Pancreas (tissue), 10 donors: ENCODE measurements at regions not wholly inside any gene's neighbourhood (a gene's known extent, or its start where the extent isn't known, plus 50 kb on each side); places are given as distances from the start of the nearest gene placed in this dataset.

ENCODE experiments used
- ATAC-seq, 4 donors: fragments of 200-7000 bp; cut with Tn5 transposase; one replicate each; pipeline versions ENCODE4 v1.8.0 to v1.9.1; 2020; ENCODE audit warnings: mild to moderate bottlenecking in 4 of 4, moderate library complexity in 4 of 4
- DNase-seq, 6 donors: peaks; one replicate each; pipeline ENCODE4 v3.0.0-alpha.2; 2020
- FAIRE-seq: peaks from 2 replicates; lab custom pipeline; 2012; peaks lifted over from hg19 to GRCh38; lab: Jason Lieb, UNC
- H3K27ac ChIP-seq, 4 donors: fragments of 200-600 bp; sonication (generic); 1 replicate in 3 of 4; 2 replicates in 1 of 4; pipeline versions ENCODE4 v1.5.0 to v1.8.0; 2020
- H3K27me3 ChIP-seq, 4 donors: fragments of 200-600 bp; one replicate each; pipeline ENCODE4 v1.8.0; 2021
- H3K36me3 ChIP-seq, 3 donors: fragments of 200-600 bp; sonication (generic) in 1 of 3; one replicate each; pipeline versions ENCODE4 v1.5.0 to v1.8.0; 2020 to 2021
- H3K4me1 ChIP-seq, 3 donors: fragments of 200-600 bp; one replicate each; pipeline ENCODE4 v1.8.0; 2021
- H3K4me3 ChIP-seq, 4 donors: fragments of 200-600 bp; sonication (generic) in 2 of 4; one replicate each; pipeline versions ENCODE4 v1.5.0 to v1.8.0; 2020 to 2021
- H3K9me3 ChIP-seq, 4 donors: fragments of 200-600 bp; one replicate each; pipeline ENCODE4 v1.8.0; 2021
- WGBS, 2 donors: extraction: QIAGEN DNeasy Blood & Tissue Kit; methylation state at CpG; one replicate each; pipeline ENCODE4 v1.1.7; 2013; 5-methylcytosine and 5-hydroxymethylcytosine counted together
- intact Hi-C, 3 donors: fragments of 100-400 bp; cut with DNase I; formaldehyde crosslinking; loops; one replicate each; pipeline versions ENCODE4 v1.11.1 to v1.14.2; 2022
- TF ChIP-seq, protein P1 (sequence below), 4 donors: fragments of 200-600 bp; sonication (generic) in 3 of 4; IDR thresholded peaks; one replicate each; pipeline versions ENCODE4 v1.5.0 to v1.8.0; 2021; ENCODE audit warnings: antibody characterized with exemption in 4 of 4
- donor health status: healthy with polysubstance abuse.
- donor health status: DM: no; HTN: no; CAD: no; lungs with moderate emphysema.
- donor health status: DM: no; HTN: no; CAD: no.
- donor health status: control.
- donor health status: control.
- donor health status: Bipolar disorder and iron deficiency.
- donor health status: DM: yes; HTN: yes; CAD: no.
- donor health status: DM: no; HTN: no; CAD: no.
- donor health status: DM: no; HTN: no; CAD: no.
- donor health status: DM: yes; HTN: yes; CAD: no.

DNA sequence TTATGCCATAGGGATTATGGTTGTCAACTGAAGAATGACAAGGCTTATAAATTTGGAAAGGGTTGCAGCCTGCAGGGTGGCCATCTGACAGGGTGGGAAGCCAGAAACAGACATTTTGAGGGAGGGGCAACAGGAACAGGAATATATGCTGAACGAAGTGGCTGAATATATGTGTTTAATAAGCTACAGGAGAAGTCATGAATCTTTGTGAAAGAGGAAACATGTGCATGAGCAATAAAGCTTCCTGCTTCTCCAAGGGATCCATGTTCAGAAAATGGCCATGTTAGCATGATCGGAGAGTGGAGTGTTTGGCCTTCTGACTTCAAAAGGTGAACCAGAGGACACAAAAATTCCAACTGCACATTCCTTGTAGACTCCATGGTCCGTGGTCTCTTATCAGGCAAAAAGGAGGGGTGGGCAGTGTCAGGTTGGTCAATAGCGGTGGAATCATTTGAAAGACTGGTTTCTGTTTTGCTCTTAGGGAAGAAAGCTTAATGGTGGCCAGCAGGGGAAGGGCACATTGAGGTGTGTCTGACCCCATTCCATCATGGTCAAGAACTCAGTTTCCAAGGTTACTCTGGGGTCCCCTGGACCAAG, 144.1 kb downstream of the SOCS6 start:
- intact Hi-C loops = loop anchor here in 1 of 3 donors (5.0 kb wide), 1 partner anchor 236 kb away; no protein-coding TSS in a partner anchor
- Histone ChIP-seq H3K4me3 (no peak overlapping the region), H3K27me3 (no peaks in the 10 kb centered on the region), H3K9me3 (no peaks in the 10 kb centered on the region), H3K36me3 (no peaks in the 10 kb centered on the region), H3K4me1 (no peaks in the 10 kb centered on the region), H3K27ac (no peak overlapping the region)
- FAIRE-seq (no peak), ATAC-seq (no peak), DNase-seq (no peak)
- TF ChIP-seq, protein P1, sequence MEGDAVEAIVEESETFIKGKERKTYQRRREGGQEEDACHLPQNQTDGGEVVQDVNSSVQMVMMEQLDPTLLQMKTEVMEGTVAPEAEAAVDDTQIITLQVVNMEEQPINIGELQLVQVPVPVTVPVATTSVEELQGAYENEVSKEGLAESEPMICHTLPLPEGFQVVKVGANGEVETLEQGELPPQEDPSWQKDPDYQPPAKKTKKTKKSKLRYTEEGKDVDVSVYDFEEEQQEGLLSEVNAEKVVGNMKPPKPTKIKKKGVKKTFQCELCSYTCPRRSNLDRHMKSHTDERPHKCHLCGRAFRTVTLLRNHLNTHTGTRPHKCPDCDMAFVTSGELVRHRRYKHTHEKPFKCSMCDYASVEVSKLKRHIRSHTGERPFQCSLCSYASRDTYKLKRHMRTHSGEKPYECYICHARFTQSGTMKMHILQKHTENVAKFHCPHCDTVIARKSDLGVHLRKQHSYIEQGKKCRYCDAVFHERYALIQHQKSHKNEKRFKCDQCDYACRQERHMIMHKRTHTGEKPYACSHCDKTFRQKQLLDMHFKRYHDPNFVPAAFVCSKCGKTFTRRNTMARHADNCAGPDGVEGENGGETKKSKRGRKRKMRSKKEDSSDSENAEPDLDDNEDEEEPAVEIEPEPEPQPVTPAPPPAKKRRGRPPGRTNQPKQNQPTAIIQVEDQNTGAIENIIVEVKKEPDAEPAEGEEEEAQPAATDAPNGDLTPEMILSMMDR (IDR thresholded peaks at IDR 0.05) = no peak
- 59 to 73% methylated on average over 4 of the region's 4 CpGs for WGBS, 2 donors

DNA sequence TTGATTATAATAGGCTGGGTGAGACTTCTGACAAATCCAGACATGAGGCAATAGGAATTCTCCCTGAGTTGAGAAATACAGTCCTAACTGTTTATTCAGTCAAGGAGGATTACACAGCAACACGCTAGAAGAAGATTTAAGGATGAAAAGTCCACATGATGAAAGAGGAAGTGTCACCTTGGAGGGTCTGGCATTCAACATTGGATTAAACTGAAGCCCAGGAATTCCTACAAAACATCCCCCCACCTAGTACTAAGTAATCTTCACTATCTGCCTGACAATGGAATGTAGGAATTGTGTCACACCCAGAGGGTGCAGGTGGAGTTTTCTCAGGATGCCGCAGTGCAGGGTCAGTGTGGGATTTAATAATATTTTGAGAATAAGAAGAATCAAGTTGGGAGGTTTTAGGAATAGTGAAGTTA, 142.4 kb downstream of the SOCS6 start:
- TF ChIP-seq, protein P1 (IDR thresholded peaks at IDR 0.05) = no peak
- Histone ChIP-seq H3K27ac (no peak overlapping the region), H3K4me1 (no peaks in the 10 kb centered on the region), H3K9me3 (no peaks in the 10 kb centered on the region), H3K36me3 (no peaks in the 10 kb centered on the region), H3K27me3 (no peaks in the 10 kb centered on the region), H3K4me3 (no peak overlapping the region)
- no peak for DNase-seq
- no peak for ATAC-seq
- intact Hi-C loops = loop anchor here in 1 of 3 donors (5.0 kb wide), 1 partner anchor 234 kb away; no protein-coding TSS in a partner anchor
- 39 to 44% methylated on average over 2 of the region's 2 CpGs for WGBS, 2 donors
- no peak for FAIRE-seq

DNA sequence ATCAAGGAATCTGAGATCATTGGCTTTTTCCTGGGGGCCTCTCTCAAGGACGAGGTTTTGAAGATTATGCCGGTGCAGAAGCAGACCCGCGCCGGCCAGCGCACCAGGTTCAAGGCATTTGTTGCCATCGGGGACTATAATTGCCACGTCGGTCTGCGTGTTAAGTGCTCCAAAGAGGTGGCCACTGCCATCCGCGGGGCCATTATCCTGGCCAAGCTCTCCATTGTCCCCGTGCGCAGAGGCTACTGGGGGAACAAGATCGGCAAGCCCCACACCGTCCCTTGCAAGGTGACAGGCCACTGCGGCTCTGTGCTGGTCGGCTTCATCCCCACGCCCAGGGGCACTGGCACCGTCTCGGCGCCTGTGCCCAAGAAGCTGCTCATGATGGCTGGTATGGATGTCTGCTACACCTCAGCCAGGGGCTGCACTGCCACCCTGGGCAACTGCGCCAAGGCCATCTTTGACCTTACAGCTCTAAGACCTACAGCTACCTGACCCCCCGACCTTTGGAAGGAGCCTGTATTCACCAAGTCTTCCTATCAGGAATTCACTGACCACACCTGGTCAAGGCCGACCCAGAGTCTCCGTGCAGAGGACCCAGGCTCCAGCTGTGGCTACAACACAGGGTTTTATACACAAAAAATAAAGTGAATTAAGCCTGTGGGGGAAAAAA, 141.8 kb downstream of the SOCS6 start:
- Histone ChIP-seq H3K27ac (no peak overlapping the region), H3K36me3 (no peaks in the 10 kb centered on the region), H3K4me1 (no peaks in the 10 kb centered on the region), H3K4me3 (no peak overlapping the region), H3K27me3 (no peaks in the 10 kb centered on the region), H3K9me3 (no peaks in the 10 kb centered on the region)
- 89 to 92% methylated on average over 26 of the region's 26 CpGs for WGBS, 2 donors
- TF ChIP-seq, protein P1 (IDR thresholded peaks at IDR 0.05) = no peak
- DNase-seq = no peak
- FAIRE-seq = no peak
- intact Hi-C loops = loop anchor here in 1 of 3 donors (5.0 kb wide), 1 partner anchor 233 kb away; no protein-coding TSS in a partner anchor
- ATAC-seq = no peak

DNA sequence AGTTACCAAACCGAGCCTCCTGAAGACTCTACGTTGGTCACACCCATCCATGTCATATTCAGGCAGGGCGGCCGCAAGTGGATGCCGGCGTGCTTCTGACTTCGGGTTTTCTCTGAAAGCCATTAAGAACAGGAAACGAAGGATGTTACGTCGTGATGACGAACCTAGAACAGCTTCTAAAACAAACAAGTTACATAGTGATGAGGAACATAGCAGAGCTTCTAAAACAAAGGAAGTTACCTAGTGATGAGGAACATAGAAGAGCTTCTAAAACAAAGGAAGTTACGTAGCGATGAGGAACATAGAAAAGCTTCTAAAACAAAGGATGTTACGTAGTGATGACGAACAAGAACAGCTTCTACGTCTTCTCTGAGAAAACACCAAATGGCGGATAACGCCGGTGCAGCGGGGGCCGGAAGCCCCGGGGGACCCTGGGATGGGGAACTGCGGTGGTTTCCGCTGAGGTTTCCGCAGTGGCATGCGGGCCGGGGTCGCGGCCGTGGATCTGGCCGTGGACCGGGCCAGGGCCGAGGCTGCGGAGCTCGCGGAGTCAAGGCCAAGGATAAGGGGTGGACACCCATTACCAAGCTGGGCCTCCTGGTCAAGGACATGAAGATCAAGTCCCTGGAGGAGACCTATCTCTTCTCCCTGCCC, 141.1 kb downstream of the SOCS6 start:
- no peak overlapping the region for H3K27ac ChIP-seq
- no peaks in the 10 kb centered on the region for H3K27me3 ChIP-seq
- intact Hi-C loops = loop anchor here in 2 of 3 donors (5.0 kb wide), 1 partner anchor 233 kb away; no protein-coding TSS in a partner anchor
- no peak for DNase-seq
- ATAC-seq = no peak
- no peaks in the 10 kb centered on the region for H3K4me1 ChIP-seq
- no peak overlapping the region for H3K4me3 ChIP-seq
- no peaks in the 10 kb centered on the region for H3K9me3 ChIP-seq
- FAIRE-seq = no peak
- WGBS, 2 donors = 90 to 93% methylated on average over 36 of the region's 36 CpGs
- H3K36me3 ChIP-seq = no peaks in the 10 kb centered on the region
- TF ChIP-seq, protein P1 (IDR thresholded peaks at IDR 0.05) = no peak
